VCaP (cell line): ENCODE measurements at regions not wholly inside any gene's neighbourhood (a gene's known extent, or its start where the extent isn't known, plus 50 kb on each side); places are given as distances from the start of the nearest gene placed in this dataset.

Experiments
- H3K27ac ChIP-seq: fragments of 450-650 bp; 2 replicates; pipeline ENCODE4 v1.5.1; 2017
- TF ChIP-seq, protein P1 (sequence below): fragments of 450-650 bp; conservative IDR thresholded peaks from 2 replicates; pipeline ENCODE4 v1.5.1; 2017; ENCODE audit warnings: mild to moderate bottlenecking, moderate library complexity

DNA sequence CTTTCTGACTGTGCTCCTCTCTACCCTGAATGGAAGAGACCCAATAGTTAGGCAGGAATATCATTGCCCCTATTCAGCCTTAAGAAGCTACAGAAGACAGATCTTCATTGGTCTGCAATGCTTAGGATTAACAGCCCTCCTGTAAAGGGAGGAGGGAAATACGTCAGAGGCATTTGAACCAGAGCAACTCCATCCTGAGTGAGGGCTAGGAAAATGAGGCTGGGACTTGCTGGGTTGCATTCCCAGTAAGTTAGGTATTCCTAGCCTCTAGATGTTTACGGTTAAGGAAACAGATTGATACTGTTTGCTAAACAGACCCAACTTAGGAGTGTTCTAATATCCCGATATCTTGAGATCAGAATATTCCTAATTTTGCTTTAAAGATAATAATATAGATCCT is 63.5 kb downstream of the PCDH18 start:
- TF ChIP-seq, protein P1, sequence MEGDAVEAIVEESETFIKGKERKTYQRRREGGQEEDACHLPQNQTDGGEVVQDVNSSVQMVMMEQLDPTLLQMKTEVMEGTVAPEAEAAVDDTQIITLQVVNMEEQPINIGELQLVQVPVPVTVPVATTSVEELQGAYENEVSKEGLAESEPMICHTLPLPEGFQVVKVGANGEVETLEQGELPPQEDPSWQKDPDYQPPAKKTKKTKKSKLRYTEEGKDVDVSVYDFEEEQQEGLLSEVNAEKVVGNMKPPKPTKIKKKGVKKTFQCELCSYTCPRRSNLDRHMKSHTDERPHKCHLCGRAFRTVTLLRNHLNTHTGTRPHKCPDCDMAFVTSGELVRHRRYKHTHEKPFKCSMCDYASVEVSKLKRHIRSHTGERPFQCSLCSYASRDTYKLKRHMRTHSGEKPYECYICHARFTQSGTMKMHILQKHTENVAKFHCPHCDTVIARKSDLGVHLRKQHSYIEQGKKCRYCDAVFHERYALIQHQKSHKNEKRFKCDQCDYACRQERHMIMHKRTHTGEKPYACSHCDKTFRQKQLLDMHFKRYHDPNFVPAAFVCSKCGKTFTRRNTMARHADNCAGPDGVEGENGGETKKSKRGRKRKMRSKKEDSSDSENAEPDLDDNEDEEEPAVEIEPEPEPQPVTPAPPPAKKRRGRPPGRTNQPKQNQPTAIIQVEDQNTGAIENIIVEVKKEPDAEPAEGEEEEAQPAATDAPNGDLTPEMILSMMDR = no peak
- no peak overlapping the region for H3K27ac ChIP-seq

DNA sequence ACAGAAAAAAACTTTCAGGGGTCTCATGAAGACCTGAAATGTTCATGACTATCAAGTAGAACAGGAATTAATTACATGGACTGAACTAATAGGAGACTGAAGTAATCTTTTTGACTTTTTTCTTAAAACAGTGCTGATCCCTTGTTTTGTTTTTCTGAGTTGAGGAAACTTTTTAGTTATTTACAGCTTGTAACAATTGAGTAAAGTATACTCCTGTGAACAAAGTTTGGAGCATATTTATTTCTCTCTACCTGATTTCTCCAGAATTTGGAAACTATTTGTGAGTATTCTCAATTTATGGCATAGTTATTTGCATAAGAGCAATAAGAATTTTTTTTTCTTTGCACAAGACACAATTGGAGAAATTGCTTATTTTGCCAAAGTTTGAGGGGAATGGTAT is 64.8 kb downstream of the PCDH18 start:
- TF ChIP-seq, protein P1 = no peak
- no peak overlapping the region for H3K27ac ChIP-seq

DNA sequence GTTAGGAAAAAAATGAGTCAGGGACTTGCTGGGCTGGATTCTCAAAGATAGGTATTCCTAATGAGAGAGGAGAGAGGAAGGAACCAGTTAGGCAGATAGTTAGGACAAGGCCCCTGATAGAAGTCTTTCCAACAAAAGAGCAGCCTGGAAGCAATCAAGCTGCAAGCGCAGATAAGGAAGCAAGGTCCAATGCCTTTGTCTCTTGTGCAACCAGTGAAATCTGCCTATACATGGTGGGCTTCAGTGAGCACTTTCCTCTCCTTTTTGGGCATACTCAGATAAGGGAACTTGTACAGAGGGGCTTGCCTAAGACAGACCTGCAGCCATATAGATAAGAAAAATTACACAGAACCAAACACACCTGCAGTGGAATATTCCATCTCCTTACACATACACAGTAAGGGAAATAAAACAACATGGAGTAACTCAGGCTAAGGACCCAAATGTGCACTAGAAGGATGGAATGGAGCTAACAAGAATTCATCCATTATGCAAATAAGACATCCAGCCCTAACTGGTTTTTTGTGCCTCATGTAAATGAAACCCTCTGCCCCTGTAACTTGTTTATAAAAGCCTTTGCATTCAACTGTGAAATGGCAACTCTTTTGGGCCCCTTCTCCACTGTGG is 68.8 kb downstream of the PCDH18 start:
- H3K27ac ChIP-seq = no peak overlapping the region
- TF ChIP-seq, protein P1 = no peak

DNA sequence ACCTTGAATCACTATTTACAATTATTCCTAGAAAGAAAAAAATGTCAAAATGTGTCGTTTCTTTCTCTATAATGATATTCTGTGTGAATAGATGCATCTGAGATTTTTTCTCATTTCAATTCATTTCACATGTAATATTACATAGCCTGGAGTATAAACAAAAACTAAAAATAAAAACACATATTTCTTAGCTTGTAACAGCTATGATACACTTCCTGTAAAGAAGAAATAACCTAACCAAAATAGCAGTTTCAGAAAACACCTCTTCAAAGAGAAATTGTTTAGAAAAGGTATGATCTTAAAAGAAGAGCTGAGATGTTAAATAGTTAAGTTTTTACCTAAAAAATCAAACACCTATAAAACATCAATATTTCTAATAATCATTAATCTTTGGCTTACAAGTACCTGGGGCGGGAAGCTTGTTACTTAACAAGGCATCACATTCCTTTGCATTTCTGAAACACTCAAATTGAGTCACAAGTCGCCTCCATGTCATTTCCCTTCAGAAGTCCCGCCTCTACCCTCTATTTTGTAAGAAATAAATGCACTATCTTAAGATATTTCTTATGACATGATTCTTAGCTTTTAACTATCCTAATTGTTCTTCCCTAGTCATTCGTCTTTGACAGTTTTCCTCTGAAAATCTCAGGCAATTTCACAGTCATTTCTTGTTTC is 76.5 kb downstream of the PCDH18 start:
- no peak overlapping the region for H3K27ac ChIP-seq
- TF ChIP-seq, protein P1 = no peak

DNA sequence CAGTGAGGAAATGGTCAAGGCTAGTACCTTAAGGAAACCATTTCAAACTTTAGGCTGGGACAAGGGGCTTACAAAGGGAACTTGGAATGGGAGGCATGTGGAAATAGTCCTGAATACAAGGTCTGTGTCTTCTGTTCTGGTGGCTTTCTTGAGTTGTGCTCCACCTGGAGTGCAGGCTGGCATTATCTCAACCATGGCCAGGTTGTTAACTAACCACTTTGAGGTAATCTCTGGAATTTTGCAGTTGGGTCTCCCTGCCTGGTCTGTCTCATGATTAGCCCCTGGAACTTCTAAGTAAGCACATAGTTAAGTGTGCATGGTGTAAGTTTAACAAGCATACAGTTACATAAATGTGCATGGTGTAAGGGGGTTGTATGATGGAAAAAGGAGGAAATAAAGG is 77.5 kb downstream of the PCDH18 start:
- no peak overlapping the region for H3K27ac ChIP-seq
- TF ChIP-seq, protein P1 = no peak

DNA sequence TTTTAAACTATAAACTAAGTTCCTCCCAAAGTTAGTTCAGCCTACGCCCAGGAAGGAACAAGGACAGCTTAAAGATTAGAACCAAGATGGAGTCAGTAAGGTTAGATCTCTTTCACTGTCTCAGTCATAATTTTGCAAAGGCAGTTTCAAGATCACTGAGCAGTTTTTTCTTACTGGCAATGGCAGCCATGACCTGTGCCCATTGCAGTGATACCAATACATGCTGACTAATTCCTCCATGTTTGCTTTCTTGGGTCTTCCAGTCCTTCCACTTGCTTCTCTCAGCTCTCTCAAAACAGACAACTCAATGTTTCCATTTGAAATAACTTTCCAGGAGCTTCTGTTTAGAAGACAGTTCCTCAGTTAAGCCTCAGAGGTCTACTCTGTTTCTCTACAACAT is 79.5 kb downstream of the PCDH18 start:
- no peak overlapping the region for H3K27ac ChIP-seq
- TF ChIP-seq, protein P1 = no peak

DNA sequence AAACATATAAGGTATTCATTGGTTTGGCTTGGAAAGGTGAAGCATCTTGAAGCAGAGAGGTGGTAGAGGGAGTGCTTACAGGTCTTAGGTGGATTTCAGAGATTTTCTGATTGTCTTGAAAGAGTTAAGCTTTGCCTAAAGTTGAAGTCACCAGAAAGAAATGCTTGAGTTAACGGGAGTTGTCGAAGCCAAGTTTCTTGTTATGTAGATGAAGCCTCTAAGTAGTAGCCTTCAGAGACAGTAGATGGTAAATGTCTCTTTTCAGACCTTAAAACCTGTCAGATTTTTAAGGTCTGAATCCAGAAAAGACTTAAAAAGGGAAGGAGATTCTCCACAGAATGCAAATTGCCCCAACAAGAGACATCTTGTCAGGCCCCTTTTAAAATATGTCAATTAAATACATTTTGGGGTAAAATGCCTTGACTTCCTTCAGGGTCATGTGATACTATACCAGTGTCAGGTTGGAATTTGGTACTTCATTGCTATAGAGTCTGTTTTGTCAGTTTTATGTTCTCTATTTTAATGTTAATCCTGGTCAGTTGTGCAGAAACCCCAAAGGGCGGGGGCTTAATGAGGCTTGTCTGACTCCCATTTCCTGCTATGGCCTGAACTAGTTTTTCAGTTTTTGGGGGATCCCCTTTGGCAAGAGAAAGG is 81.0 kb downstream of the PCDH18 start:
- H3K27ac ChIP-seq = no peak overlapping the region
- TF ChIP-seq, protein P1 = no peak
